ENCODE measurements at regions not wholly inside any gene's neighbourhood (a gene's known extent, or its start where the extent isn't known, plus 50 kb on each side); places are given as distances from the start of the nearest gene placed in this dataset.

- TF ChIP-seq E2F6 (IDR thresholded peaks at IDR 0.05) (no peak), CTCF (IDR thresholded peaks at IDR 0.05; ENCODE audit: control extremely low read depth in 1 of 3, insufficient read depth in 1 of 3, low read depth in 1 of 3, low read length in 3 of 3) (no peak), GTF2F1 (IDR thresholded peaks at IDR 0.05; ENCODE audit: borderline replicate concordance, low read depth, low read length) (no peak)
Observed at GRCh38 chr13:97134364-97135095, 87.6 kb upstream of the MBNL2 start (continued).
